Testis (tissue), 2 donors: ENCODE measurements at regions not wholly inside any gene's neighbourhood (a gene's known extent, or its start where the extent isn't known, plus 50 kb on each side); places are given as distances from the start of the nearest gene placed in this dataset.

ENCODE experiments used
- CTCF ChIP-seq, 3 experiments: fragments of 450-650 bp in 2 of 3; fragments of 200-600 bp in 1 of 3; sonication (generic) in 1 of 3; IDR thresholded peaks; one replicate each; pipeline ENCODE4 v1.5.1; 2016 to 2019; ENCODE audit warnings: antibody characterized with exemption in 3 of 3, mild to moderate bottlenecking in 2 of 3, moderate library complexity in 1 of 3
- POLR2A ChIP-seq: fragments of 450-650 bp; IDR thresholded peaks from one replicate; pipeline ENCODE4 v1.6.1; 2017; ENCODE audit warnings: antibody characterized with exemption, mild to moderate bottlenecking, moderate library complexity

DNA sequence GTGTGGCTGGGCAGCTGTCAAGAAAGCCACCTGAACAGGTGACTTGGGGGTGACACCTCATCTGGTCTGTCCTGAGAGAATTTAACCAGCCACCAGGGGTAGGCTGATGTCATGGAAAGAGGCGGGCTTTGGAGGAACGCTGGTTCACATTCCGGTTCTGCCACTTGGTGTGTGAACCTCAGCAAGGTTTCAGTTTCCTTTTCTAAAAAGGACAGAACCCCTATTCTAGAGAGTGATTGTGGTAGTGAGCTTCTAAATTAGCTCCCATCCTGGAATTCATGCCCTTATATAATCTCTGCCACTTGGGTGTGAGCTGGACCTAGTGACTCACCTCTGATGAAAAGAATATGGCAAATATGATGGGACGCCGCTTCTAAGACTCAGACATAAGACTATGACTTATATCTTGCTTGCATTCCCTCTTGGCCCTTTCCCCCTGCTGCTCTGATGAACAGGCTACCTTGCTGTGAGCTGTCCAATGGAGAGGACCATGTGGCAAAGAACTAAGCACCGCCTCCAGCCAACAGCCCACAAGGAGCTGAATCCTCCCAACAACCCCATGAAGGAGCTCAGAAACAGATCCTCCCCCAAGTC, 332.1 kb downstream of the RRAGC start:
- TF ChIP-seq CTCF (IDR thresholded peaks at IDR 0.05) (no peak), POLR2A (no peak)
